Neural cell (in vitro differentiated cells): ENCODE measurements at regions not wholly inside any gene's neighbourhood (a gene's known extent, or its start where the extent isn't known, plus 50 kb on each side); places are given as distances from the start of the nearest gene placed in this dataset.

Experiments used
- H2AFZ ChIP-seq: fragments of 200-600, 300-800 bp; sonication (generic), shearing (Covaris generic); 2 replicates; pipeline ENCODE4 v1.6.0; 2014; ENCODE audit warnings: low read depth, mild to moderate bottlenecking, antibody characterized with exemption, low read length, moderate library complexity
- H3F3A ChIP-seq: fragments of 200-600 bp; shearing (Covaris generic); 2 replicates; pipeline ENCODE4 v1.6.1; 2016; ENCODE audit warnings: mild to moderate bottlenecking, moderate library complexity, mixed read lengths, antibody characterized with exemption, low read length; ENCODE audit not compliant: insufficient read depth, poor library complexity, severe bottlenecking
- H3K27ac ChIP-seq: fragments of 200-600, 300-800 bp; sonication (generic), shearing (Covaris generic); 2 replicates; pipeline ENCODE4 v1.5.1; 2014; ENCODE audit warnings: mild to moderate bottlenecking, low read length, moderate library complexity
- H3K27me3 ChIP-seq: fragments of 300-800, 200-600 bp; sonication (generic), shearing (Covaris generic); 2 replicates; pipeline ENCODE4 v1.6.0; 2014; ENCODE audit warnings: mild to moderate bottlenecking, low read depth, low read length, moderate library complexity; ENCODE audit not compliant: insufficient read depth
- H3K36me3 ChIP-seq: fragments of 300-800, 200-600 bp; sonication (generic), shearing (Covaris generic); 2 replicates; pipeline ENCODE4 v1.5.1; 2014; ENCODE audit warnings: mild to moderate bottlenecking, antibody characterized with exemption, low read length, moderate library complexity; ENCODE audit not compliant: insufficient read depth
- H3K4me2 ChIP-seq: fragments of 300-800, 200-600 bp; sonication (generic), shearing (Covaris generic); 2 replicates; pipeline ENCODE4 v1.6.0; 2014; ENCODE audit warnings: mild to moderate bottlenecking, low read length
- H3K4me3 ChIP-seq: fragments of 300-800, 200-600 bp; sonication (generic), shearing (Covaris generic); 2 replicates; pipeline ENCODE4 v1.5.1; 2014; ENCODE audit warnings: mild to moderate bottlenecking, low read length, moderate library complexity
- H3K79me2 ChIP-seq: fragments of 200-600 bp; shearing (Covaris generic); replicated peaks from 2 replicates; pipeline ENCODE4 v1.6.0; 2014; ENCODE audit warnings: mild to moderate bottlenecking, low read length, moderate library complexity; ENCODE audit not compliant: insufficient read depth
- H3K9ac ChIP-seq: fragments of 300-800, 200-600 bp; sonication (generic), shearing (Covaris generic); 2 replicates; pipeline ENCODE4 v1.6.1; 2016; ENCODE audit warnings: mild to moderate bottlenecking, low read length, mixed read lengths
- H3K9me2 ChIP-seq: fragments of 200-600 bp; shearing (Covaris generic); 2 replicates; pipeline ENCODE4 v1.6.1; 2016; ENCODE audit warnings: mild to moderate bottlenecking, low read length, mixed read lengths; ENCODE audit not compliant: insufficient read depth
- H3K9me3 ChIP-seq: fragments of 200-600, 300-800 bp; sonication (generic), shearing (Covaris generic); 2 replicates; pipeline ENCODE4 v1.6.1; 2016; ENCODE audit warnings: mild to moderate bottlenecking, mixed run types, low read length, moderate library complexity, mixed read lengths
- H4K20me1 ChIP-seq: fragments of 200-600 bp; shearing (Covaris generic); 2 replicates; pipeline ENCODE4 v1.6.1; 2016; ENCODE audit warnings: mild to moderate bottlenecking, mixed run types; ENCODE audit not compliant: insufficient read depth
- CTCF ChIP-seq: fragments of 450-650 bp; IDR thresholded peaks from 2 replicates; pipeline ENCODE4 v1.5.1; 2014; ENCODE audit warnings: antibody characterized with exemption, mild to moderate bottlenecking, moderate library complexity; ENCODE audit not compliant: poor library complexity, severe bottlenecking
- EP300 ChIP-seq: fragments of 450-650 bp; conservative IDR thresholded peaks from 2 replicates; pipeline ENCODE4 v1.6.1; 2014; ENCODE audit warnings: antibody characterized with exemption, mild to moderate bottlenecking, moderate library complexity; ENCODE audit not compliant: poor library complexity, severe bottlenecking
- EZH2 ChIP-seq: fragments of 200-600, 300-800 bp; shearing (Covaris generic), sonication (generic); IDR thresholded peaks from 2 replicates; pipeline ENCODE4 v1.6.1; 2014; ENCODE audit warnings: antibody characterized with exemption, low read length, borderline replicate concordance, mild to moderate bottlenecking; ENCODE audit not compliant: insufficient read depth, poor library complexity, severe bottlenecking
- MXI1 ChIP-seq: fragments of 450-650 bp; conservative IDR thresholded peaks from 2 replicates; pipeline ENCODE4 v1.6.1; 2014; ENCODE audit warnings: antibody characterized with exemption, mild to moderate bottlenecking; ENCODE audit not compliant: poor library complexity, severe bottlenecking
- POLR2AphosphoS5 ChIP-seq: IDR thresholded peaks from 2 replicates; pipeline ENCODE4 v1.6.1; 2012
- RAD21 ChIP-seq: fragments of 450-650 bp; conservative IDR thresholded peaks from 2 replicates; pipeline ENCODE4 v1.6.1; 2014; ENCODE audit warnings: antibody characterized with exemption, mild to moderate bottlenecking, moderate library complexity
- SMC3 ChIP-seq: fragments of 450-650 bp; conservative IDR thresholded peaks from 2 replicates; pipeline ENCODE4 v1.6.1; 2014; ENCODE audit warnings: antibody characterized with exemption, mild to moderate bottlenecking, moderate library complexity; ENCODE audit not compliant: poor library complexity
- TAF1 ChIP-seq: IDR thresholded peaks from 2 replicates; pipeline ENCODE4 v1.6.1; 2012; ENCODE audit warnings: low read depth
- TF ChIP-seq, protein P1 (sequence below): IDR thresholded peaks from 2 replicates; pipeline ENCODE4 v1.6.1; 2012; ENCODE audit warnings: borderline replicate concordance

DNA sequence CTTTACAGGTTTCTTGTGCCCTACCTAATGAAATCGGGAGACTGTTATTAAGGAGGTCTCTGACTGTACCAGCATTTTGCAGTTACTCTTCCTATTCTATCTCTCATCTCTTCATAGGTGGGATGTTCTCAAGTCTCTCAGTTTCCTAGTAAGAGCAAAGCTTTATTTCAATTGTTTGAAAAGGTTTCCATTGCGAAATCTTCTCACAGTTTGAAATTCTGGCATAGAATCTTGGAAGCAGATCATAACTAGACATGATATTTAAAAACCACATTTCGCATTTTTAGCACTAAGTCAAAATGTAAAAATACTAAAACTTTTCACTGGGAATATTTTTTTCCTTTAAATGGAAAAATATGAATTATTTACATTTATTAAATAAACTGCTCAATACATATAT lies 1311.4 kb downstream of the ROBO2 start:
- Histone ChIP-seq H3F3A (no peaks in the 10 kb centered on the region), H3K36me3 (no peaks in the 10 kb centered on the region), H3K27ac (no peak overlapping the region), H4K20me1 (no peaks in the 10 kb centered on the region), H2AFZ (no peak overlapping the region), H3K79me2 (no peaks in the 10 kb centered on the region), H3K4me3 (no peak overlapping the region), H3K27me3 (no peaks in the 10 kb centered on the region), H3K4me2 (no peak overlapping the region), H3K9me3 (no peaks in the 10 kb centered on the region), H3K9ac (no peak overlapping the region), H3K9me2 (no peaks in the 10 kb centered on the region)
- no peak for TF ChIP-seq EZH2

DNA sequence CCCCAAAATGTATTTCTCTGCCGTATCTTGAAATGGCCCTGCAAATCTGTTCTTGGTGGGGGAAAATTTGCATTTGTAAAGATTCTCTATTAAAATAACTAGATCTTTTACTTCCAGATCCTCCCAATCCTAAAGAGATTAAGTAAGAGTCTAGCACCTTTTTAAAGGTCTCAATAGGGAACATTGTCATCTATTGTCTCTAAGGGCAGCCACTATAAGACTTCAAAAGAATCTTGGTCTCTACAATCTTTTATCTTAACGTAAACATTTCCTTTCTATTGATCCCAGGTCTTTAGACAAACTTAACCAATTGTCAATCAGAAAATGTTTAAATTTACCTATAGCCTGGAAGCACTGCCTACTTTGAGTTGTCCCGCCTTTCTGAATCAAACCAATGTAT lies 1313.3 kb downstream of the ROBO2 start:
- no peak overlapping the region for H2AFZ ChIP-seq
- no peaks in the 10 kb centered on the region for H3K9me3 ChIP-seq
- H3K36me3 ChIP-seq, result no peaks in the 10 kb centered on the region
- no peak overlapping the region for H3K27ac ChIP-seq
- H3F3A ChIP-seq, result no peaks in the 10 kb centered on the region
- H3K9ac ChIP-seq, result no peak overlapping the region
- TF ChIP-seq CTCF, result no peak
- no peak for TF ChIP-seq MXI1
- TF ChIP-seq EZH2, result no peak
- TF ChIP-seq SMC3, result no peak
- TF ChIP-seq, protein P1, sequence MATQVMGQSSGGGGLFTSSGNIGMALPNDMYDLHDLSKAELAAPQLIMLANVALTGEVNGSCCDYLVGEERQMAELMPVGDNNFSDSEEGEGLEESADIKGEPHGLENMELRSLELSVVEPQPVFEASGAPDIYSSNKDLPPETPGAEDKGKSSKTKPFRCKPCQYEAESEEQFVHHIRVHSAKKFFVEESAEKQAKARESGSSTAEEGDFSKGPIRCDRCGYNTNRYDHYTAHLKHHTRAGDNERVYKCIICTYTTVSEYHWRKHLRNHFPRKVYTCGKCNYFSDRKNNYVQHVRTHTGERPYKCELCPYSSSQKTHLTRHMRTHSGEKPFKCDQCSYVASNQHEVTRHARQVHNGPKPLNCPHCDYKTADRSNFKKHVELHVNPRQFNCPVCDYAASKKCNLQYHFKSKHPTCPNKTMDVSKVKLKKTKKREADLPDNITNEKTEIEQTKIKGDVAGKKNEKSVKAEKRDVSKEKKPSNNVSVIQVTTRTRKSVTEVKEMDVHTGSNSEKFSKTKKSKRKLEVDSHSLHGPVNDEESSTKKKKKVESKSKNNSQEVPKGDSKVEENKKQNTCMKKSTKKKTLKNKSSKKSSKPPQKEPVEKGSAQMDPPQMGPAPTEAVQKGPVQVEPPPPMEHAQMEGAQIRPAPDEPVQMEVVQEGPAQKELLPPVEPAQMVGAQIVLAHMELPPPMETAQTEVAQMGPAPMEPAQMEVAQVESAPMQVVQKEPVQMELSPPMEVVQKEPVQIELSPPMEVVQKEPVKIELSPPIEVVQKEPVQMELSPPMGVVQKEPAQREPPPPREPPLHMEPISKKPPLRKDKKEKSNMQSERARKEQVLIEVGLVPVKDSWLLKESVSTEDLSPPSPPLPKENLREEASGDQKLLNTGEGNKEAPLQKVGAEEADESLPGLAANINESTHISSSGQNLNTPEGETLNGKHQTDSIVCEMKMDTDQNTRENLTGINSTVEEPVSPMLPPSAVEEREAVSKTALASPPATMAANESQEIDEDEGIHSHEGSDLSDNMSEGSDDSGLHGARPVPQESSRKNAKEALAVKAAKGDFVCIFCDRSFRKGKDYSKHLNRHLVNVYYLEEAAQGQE, result no peak
- no peak for TF ChIP-seq RAD21
- no peak for TF ChIP-seq TAF1
- no peak for TF ChIP-seq EP300
- TF ChIP-seq POLR2AphosphoS5, result no peak
- no peaks in the 10 kb centered on the region for H3K9me2 ChIP-seq
- no peaks in the 10 kb centered on the region for H4K20me1 ChIP-seq
- H3K4me2 ChIP-seq, result no peak overlapping the region
- no peaks in the 10 kb centered on the region for H3K79me2 ChIP-seq
- no peaks in the 10 kb centered on the region for H3K27me3 ChIP-seq
- H3K4me3 ChIP-seq, result no peak overlapping the region

DNA sequence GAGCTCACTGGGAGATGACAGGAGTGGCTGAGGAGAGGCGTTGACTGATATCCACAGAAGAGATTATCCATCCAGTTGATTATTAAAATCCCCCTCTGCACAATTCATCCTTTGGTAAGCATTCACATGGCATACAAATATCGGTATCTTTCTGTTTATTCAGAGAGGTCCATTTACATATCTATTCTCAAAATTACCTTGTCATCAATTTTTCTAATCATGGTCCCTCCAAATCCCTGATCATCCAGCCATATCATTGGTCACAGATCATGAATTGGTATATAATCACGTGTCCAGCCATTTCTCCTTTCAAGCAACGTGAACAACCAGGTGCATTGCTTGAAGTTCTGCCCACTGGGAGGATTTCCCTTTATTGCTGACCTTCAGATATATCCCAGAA lies 1321.0 kb downstream of the ROBO2 start:
- Histone ChIP-seq H3K9ac (no peak overlapping the region), H4K20me1 (no peaks in the 10 kb centered on the region), H3K4me2 (no peak overlapping the region), H3K4me3 (no peak overlapping the region), H3K9me3 (no peaks in the 10 kb centered on the region), H3K9me2 (no peaks in the 10 kb centered on the region), H3F3A (no peaks in the 10 kb centered on the region), H3K36me3 (no peaks in the 10 kb centered on the region), H3K79me2 (no peaks in the 10 kb centered on the region), H3K27me3 (no peaks in the 10 kb centered on the region), H3K27ac (no peak overlapping the region), H2AFZ (no peak overlapping the region)
- TF ChIP-seq SMC3, result no peak
- no peak for TF ChIP-seq TAF1
- TF ChIP-seq CTCF, result no peak
- no peak for TF ChIP-seq RAD21
- TF ChIP-seq, protein P1, result no peak
- no peak for TF ChIP-seq EZH2
- no peak for TF ChIP-seq EP300
- no peak for TF ChIP-seq MXI1
- no peak for TF ChIP-seq POLR2AphosphoS5
